HL-60 (cell line): ENCODE measurements at regions not wholly inside any gene's neighbourhood (a gene's known extent, or its start where the extent isn't known, plus 50 kb on each side); places are given as distances from the start of the nearest gene placed in this dataset.

Experiments used
- GABPA ChIP-seq: IDR thresholded peaks from 2 replicates; pipeline ENCODE4 v1.6.1; 2012; ENCODE audit warnings: low read depth
- POLR2AphosphoS5 ChIP-seq: IDR thresholded peaks from 2 replicates; pipeline ENCODE4 v1.6.1; 2012; ENCODE audit warnings: low read depth
- SPI1 ChIP-seq: IDR thresholded peaks from 2 replicates; pipeline ENCODE4 v1.6.1; 2012; ENCODE audit warnings: low read depth, mild to moderate bottlenecking, borderline replicate concordance
- TF ChIP-seq, protein P1 (sequence below): IDR thresholded peaks from one replicate; pipeline ENCODE4 v1.5.1; 2011; ENCODE audit warnings: low read length, control low read depth, inconsistent platforms; ENCODE audit not compliant: insufficient read depth

DNA sequence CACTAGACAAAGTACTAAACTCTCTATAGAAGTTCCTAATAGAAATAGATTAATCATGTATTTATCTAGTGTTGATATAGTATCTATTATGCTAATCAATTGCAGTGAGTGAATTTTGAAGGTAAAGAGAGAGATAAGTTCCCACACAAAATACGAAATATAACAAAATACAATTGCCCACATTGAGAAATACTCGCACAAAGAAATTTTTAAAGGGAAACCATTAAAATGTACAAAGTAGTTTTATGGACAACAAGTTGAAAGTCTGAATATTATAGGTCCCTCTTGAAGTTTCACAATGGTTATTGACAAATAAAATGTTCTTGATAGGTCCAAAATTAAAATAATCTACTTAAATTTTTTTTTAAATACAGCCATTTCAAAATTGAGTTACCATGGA is 1031.1 kb downstream of the SORCS1 start:
- TF ChIP-seq, protein P1, sequence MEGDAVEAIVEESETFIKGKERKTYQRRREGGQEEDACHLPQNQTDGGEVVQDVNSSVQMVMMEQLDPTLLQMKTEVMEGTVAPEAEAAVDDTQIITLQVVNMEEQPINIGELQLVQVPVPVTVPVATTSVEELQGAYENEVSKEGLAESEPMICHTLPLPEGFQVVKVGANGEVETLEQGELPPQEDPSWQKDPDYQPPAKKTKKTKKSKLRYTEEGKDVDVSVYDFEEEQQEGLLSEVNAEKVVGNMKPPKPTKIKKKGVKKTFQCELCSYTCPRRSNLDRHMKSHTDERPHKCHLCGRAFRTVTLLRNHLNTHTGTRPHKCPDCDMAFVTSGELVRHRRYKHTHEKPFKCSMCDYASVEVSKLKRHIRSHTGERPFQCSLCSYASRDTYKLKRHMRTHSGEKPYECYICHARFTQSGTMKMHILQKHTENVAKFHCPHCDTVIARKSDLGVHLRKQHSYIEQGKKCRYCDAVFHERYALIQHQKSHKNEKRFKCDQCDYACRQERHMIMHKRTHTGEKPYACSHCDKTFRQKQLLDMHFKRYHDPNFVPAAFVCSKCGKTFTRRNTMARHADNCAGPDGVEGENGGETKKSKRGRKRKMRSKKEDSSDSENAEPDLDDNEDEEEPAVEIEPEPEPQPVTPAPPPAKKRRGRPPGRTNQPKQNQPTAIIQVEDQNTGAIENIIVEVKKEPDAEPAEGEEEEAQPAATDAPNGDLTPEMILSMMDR = no peak
- no peak for TF ChIP-seq POLR2AphosphoS5
- no peak for TF ChIP-seq GABPA
- TF ChIP-seq SPI1 = no peak
